ENCODE measurements at regions not wholly inside any gene's neighbourhood (a gene's known extent, or its start where the extent isn't known, plus 50 kb on each side); places are given as distances from the start of the nearest gene placed in this dataset.

DNA sequence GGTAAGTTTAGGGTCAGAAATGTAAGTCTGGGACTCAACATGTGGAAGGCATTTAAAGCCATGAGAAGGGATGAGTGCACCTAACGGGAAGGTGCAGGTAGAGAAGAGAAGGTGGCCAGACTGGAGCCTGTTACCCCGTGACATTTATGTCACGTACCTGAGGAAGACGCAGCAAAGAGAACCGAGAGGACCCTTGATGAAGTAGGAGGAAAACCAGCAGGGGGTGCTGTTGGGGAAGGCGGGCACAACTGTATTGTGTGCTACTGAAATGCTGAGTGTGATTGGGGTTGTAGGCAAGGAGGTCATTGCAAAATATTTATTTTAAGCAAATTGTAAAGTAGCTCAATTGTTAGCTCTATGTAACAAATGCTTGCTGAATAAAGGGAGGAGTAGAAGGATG is 338.2 kb upstream of the PRKCQ start:
- TF ChIP-seq, protein P1, sequence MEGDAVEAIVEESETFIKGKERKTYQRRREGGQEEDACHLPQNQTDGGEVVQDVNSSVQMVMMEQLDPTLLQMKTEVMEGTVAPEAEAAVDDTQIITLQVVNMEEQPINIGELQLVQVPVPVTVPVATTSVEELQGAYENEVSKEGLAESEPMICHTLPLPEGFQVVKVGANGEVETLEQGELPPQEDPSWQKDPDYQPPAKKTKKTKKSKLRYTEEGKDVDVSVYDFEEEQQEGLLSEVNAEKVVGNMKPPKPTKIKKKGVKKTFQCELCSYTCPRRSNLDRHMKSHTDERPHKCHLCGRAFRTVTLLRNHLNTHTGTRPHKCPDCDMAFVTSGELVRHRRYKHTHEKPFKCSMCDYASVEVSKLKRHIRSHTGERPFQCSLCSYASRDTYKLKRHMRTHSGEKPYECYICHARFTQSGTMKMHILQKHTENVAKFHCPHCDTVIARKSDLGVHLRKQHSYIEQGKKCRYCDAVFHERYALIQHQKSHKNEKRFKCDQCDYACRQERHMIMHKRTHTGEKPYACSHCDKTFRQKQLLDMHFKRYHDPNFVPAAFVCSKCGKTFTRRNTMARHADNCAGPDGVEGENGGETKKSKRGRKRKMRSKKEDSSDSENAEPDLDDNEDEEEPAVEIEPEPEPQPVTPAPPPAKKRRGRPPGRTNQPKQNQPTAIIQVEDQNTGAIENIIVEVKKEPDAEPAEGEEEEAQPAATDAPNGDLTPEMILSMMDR (conservative IDR thresholded peaks at IDR 0.05; ENCODE audit: low read depth in 2 of 2): peak; percentile 71 to 81
- no peak for TF ChIP-seq EZH2 (IDR thresholded peaks at IDR 0.05; ENCODE audit: low read depth, unreplicated experiment)
- TF ChIP-seq CREB1 (CRISPR knock-in tag; IDR thresholded peaks at IDR 0.05; ENCODE audit: low read depth): no peak
- TF ChIP-seq, protein P2, sequence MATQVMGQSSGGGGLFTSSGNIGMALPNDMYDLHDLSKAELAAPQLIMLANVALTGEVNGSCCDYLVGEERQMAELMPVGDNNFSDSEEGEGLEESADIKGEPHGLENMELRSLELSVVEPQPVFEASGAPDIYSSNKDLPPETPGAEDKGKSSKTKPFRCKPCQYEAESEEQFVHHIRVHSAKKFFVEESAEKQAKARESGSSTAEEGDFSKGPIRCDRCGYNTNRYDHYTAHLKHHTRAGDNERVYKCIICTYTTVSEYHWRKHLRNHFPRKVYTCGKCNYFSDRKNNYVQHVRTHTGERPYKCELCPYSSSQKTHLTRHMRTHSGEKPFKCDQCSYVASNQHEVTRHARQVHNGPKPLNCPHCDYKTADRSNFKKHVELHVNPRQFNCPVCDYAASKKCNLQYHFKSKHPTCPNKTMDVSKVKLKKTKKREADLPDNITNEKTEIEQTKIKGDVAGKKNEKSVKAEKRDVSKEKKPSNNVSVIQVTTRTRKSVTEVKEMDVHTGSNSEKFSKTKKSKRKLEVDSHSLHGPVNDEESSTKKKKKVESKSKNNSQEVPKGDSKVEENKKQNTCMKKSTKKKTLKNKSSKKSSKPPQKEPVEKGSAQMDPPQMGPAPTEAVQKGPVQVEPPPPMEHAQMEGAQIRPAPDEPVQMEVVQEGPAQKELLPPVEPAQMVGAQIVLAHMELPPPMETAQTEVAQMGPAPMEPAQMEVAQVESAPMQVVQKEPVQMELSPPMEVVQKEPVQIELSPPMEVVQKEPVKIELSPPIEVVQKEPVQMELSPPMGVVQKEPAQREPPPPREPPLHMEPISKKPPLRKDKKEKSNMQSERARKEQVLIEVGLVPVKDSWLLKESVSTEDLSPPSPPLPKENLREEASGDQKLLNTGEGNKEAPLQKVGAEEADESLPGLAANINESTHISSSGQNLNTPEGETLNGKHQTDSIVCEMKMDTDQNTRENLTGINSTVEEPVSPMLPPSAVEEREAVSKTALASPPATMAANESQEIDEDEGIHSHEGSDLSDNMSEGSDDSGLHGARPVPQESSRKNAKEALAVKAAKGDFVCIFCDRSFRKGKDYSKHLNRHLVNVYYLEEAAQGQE (IDR thresholded peaks at IDR 0.05; ENCODE audit: unreplicated experiment): no peak
- TF ChIP-seq, protein P3, sequence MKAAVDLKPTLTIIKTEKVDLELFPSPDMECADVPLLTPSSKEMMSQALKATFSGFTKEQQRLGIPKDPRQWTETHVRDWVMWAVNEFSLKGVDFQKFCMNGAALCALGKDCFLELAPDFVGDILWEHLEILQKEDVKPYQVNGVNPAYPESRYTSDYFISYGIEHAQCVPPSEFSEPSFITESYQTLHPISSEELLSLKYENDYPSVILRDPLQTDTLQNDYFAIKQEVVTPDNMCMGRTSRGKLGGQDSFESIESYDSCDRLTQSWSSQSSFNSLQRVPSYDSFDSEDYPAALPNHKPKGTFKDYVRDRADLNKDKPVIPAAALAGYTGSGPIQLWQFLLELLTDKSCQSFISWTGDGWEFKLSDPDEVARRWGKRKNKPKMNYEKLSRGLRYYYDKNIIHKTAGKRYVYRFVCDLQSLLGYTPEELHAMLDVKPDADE (IDR thresholded peaks at IDR 0.05): no peak
- no peak for TF ChIP-seq POLR2AphosphoS5 (IDR thresholded peaks at IDR 0.05; ENCODE audit: low read depth)
- TF ChIP-seq, protein P4, sequence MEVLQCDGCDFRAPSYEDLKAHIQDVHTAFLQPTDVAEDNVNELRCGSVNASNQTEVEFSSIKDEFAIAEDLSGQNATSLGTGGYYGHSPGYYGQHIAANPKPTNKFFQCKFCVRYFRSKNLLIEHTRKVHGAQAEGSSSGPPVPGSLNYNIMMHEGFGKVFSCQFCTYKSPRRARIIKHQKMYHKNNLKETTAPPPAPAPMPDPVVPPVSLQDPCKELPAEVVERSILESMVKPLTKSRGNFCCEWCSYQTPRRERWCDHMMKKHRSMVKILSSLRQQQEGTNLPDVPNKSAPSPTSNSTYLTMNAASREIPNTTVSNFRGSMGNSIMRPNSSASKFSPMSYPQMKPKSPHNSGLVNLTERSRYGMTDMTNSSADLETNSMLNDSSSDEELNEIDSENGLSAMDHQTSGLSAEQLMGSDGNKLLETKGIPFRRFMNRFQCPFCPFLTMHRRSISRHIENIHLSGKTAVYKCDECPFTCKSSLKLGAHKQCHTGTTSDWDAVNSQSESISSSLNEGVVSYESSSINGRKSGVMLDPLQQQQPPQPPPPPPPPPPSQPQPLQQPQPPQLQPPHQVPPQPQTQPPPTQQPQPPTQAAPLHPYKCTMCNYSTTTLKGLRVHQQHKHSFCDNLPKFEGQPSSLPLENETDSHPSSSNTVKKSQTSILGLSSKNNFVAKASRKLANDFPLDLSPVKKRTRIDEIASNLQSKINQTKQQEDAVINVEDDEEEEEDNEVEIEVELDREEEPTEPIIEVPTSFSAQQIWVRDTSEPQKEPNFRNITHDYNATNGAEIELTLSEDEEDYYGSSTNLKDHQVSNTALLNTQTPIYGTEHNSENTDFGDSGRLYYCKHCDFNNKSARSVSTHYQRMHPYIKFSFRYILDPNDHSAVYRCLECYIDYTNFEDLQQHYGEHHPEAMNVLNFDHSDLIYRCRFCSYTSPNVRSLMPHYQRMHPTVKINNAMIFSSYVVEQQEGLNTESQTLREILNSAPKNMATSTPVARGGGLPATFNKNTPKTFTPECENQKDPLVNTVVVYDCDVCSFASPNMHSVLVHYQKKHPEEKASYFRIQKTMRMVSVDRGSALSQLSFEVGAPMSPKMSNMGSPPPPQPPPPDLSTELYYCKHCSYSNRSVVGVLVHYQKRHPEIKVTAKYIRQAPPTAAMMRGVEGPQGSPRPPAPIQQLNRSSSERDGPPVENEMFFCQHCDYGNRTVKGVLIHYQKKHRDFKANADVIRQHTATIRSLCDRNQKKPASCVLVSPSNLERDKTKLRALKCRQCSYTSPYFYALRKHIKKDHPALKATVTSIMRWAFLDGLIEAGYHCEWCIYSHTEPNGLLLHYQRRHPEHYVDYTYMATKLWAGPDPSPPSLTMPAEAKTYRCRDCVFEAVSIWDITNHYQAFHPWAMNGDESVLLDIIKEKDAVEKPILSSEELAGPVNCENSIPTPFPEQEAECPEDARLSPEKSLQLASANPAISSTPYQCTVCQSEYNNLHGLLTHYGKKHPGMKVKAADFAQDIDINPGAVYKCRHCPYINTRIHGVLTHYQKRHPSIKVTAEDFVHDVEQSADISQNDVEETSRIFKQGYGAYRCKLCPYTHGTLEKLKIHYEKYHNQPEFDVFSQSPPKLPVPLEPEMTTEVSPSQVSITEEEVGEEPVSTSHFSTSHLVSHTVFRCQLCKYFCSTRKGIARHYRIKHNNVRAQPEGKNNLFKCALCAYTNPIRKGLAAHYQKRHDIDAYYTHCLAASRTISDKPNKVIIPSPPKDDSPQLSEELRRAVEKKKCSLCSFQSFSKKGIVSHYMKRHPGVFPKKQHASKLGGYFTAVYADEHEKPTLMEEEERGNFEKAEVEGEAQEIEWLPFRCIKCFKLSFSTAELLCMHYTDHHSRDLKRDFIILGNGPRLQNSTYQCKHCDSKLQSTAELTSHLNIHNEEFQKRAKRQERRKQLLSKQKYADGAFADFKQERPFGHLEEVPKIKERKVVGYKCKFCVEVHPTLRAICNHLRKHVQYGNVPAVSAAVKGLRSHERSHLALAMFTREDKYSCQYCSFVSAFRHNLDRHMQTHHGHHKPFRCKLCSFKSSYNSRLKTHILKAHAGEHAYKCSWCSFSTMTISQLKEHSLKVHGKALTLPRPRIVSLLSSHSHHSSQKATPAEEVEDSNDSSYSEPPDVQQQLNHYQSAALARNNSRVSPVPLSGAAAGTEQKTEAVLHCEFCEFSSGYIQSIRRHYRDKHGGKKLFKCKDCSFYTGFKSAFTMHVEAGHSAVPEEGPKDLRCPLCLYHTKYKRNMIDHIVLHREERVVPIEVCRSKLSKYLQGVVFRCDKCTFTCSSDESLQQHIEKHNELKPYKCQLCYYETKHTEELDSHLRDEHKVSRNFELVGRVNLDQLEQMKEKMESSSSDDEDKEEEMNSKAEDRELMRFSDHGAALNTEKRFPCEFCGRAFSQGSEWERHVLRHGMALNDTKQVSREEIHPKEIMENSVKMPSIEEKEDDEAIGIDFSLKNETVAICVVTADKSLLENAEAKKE (CRISPR knock-in tag; IDR thresholded peaks at IDR 0.05): no peak
- TF ChIP-seq EZH2phosphoT487 (IDR thresholded peaks at IDR 0.05; ENCODE audit: unreplicated experiment): no peak
- TF ChIP-seq JUNB (IDR thresholded peaks at IDR 0.05; ENCODE audit: unreplicated experiment): no peak
- TF ChIP-seq STAT1 (IDR thresholded peaks at IDR 0.05; ENCODE audit: unreplicated experiment): no peak
